ENCODE measurements at regions not wholly inside any gene's neighbourhood (a gene's known extent, or its start where the extent isn't known, plus 50 kb on each side); places are given as distances from the start of the nearest gene placed in this dataset.

DNA sequence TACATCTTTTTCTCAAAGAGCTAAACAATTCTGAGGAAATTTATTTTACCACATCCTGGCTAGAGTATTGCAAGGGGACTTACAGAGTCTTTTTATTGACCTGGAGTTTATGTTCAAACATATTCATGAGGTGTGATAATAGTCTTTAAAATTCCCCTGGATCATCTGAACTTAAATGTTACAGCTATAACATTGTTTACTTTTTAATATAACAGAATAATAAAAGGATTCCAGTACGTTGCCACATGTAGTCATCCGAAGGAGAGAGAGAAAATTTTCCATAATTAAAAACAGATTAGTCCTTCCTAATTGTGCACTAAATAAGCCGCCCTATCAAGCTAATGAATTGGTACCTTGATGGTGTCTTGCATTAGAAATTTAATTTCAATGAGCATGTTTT lies 765.4 kb upstream of the MAP3K7 start:
- Histone ChIP-seq H4K8ac (replicated peaks; ENCODE audit: insufficient read length, low read depth, low read length) (no peak overlapping the region), H3K27ac (ENCODE audit: insufficient read length, low read depth, low read length) (no peak overlapping the region), H3K56ac (ENCODE audit: insufficient read length, low read depth, low read length) (no peak overlapping the region), H2BK15ac (ENCODE audit: low read depth, low read length) (no peak overlapping the region), H3K79me1 (ENCODE audit: insufficient read depth, low read depth, low read length, poor library complexity, severe bottlenecking) (no peaks in the 10 kb centered on the region), H3K4me2 (ENCODE audit: insufficient read depth, insufficient read length, low read length) (no peak overlapping the region), H3K4me1 (ENCODE audit: insufficient read depth, low read length) (no peaks in the 10 kb centered on the region), H3K23ac (ENCODE audit: insufficient read length, low read depth, low read length) (no peak overlapping the region), H2BK120ac (ENCODE audit: low read depth, low read length, poor library complexity, severe bottlenecking) (no peak overlapping the region), H4K20me1 (ENCODE audit: control insufficient read depth, insufficient read depth, insufficient read length) (no peaks in the 10 kb centered on the region), H3K4ac (ENCODE audit: low read depth, low read length) (no peak overlapping the region), H3K9ac (ENCODE audit: extremely low read depth, insufficient read length, low read length) (no peak overlapping the region), H2BK20ac (ENCODE audit: low read depth, low read length, poor library complexity, severe bottlenecking) (no peak overlapping the region), H2BK5ac (ENCODE audit: insufficient read length, low read length) (no peak overlapping the region), H3K14ac (ENCODE audit: insufficient read depth, low read length) (no peak overlapping the region), H2AK5ac (ENCODE audit: insufficient read length, low read length) (no peak overlapping the region), H2BK12ac (ENCODE audit: insufficient read length, low read depth, low read length) (no peak overlapping the region), H3K9me3 (ENCODE audit: control insufficient read depth, low read depth, low read length) (no peaks in the 10 kb centered on the region), H4K5ac (ENCODE audit: insufficient read length, low read depth, low read length) (no peak overlapping the region), H3T11ph (ENCODE audit: low read length) (no peak overlapping the region), H3K23me2 (ENCODE audit: insufficient read length, low read depth, low read length, poor library complexity, severe bottlenecking) (no peaks in the 10 kb centered on the region), H4K91ac (ENCODE audit: insufficient read length, low read depth, low read length) (no peak overlapping the region), H3K27me3 (ENCODE audit: insufficient read depth, low read length) (no peaks in the 10 kb centered on the region), H3K18ac (ENCODE audit: insufficient read length, low read depth, low read length) (no peak overlapping the region), H3K79me2 (ENCODE audit: insufficient read depth, low read length) (no peaks in the 10 kb centered on the region), H2AFZ (ENCODE audit: low read length) (no peak overlapping the region)
- H3K27ac Mint-ChIP-seq, result no peak overlapping the region
- DNase-seq, result no peak
- H3K36me3 Mint-ChIP-seq (ENCODE audit: insufficient read depth in 1 of 3, low read depth in 3 of 3), result no peaks in the 10 kb centered on the region
- H3K9me3 Mint-ChIP-seq, result no peaks in the 10 kb centered on the region
- TF ChIP-seq, protein P1, sequence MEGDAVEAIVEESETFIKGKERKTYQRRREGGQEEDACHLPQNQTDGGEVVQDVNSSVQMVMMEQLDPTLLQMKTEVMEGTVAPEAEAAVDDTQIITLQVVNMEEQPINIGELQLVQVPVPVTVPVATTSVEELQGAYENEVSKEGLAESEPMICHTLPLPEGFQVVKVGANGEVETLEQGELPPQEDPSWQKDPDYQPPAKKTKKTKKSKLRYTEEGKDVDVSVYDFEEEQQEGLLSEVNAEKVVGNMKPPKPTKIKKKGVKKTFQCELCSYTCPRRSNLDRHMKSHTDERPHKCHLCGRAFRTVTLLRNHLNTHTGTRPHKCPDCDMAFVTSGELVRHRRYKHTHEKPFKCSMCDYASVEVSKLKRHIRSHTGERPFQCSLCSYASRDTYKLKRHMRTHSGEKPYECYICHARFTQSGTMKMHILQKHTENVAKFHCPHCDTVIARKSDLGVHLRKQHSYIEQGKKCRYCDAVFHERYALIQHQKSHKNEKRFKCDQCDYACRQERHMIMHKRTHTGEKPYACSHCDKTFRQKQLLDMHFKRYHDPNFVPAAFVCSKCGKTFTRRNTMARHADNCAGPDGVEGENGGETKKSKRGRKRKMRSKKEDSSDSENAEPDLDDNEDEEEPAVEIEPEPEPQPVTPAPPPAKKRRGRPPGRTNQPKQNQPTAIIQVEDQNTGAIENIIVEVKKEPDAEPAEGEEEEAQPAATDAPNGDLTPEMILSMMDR (conservative IDR thresholded peaks at IDR 0.05), result no peak
- no peak overlapping the region for H3K4me3 Mint-ChIP-seq
- no CpG with 5 or more reads among the region's 3 CpGs for WGBS (ENCODE audit: extremely low coverage, insufficient read length, low lambda C conversion rate)
- H3K4me1 Mint-ChIP-seq, result no peaks in the 10 kb centered on the region
- no peaks in the 10 kb centered on the region for H3K27me3 Mint-ChIP-seq (ENCODE audit: low read depth)

All from H9 (cell line).